Fibroblast of skin of abdomen (primary cell): ENCODE measurements at regions not wholly inside any gene's neighbourhood (a gene's known extent, or its start where the extent isn't known, plus 50 kb on each side); places are given as distances from the start of the nearest gene placed in this dataset.
"Not testable (repeated sequence)": the region's sequence is repeated elsewhere in the genome, so short reads cannot be mapped to it uniquely, and the experiment has no call there.

Experiments
- DNase-seq: peaks from one replicate; pipeline ENCODE4 v3.0.0-alpha.2; 2013

DNA sequence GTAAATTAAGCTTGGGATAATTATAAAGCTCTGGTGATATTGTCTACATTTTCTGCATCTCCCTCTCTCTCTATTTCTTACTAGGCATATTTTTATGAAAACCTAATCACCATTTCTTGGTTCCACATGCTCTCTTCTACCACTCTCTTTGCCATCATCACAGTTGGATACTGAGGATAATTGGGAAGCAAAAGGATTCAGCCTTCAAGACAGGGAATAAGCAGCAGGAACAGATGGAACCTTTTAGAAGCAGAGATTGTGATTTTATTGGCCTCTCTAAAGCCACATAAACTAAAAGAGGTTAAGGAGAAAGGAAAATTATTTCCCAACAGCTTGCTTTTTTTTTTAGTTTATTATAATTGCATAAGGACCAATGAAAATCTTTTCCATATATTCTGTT is 226.3 kb upstream of the SPHKAP start:
- DNase-seq: no peak

DNA sequence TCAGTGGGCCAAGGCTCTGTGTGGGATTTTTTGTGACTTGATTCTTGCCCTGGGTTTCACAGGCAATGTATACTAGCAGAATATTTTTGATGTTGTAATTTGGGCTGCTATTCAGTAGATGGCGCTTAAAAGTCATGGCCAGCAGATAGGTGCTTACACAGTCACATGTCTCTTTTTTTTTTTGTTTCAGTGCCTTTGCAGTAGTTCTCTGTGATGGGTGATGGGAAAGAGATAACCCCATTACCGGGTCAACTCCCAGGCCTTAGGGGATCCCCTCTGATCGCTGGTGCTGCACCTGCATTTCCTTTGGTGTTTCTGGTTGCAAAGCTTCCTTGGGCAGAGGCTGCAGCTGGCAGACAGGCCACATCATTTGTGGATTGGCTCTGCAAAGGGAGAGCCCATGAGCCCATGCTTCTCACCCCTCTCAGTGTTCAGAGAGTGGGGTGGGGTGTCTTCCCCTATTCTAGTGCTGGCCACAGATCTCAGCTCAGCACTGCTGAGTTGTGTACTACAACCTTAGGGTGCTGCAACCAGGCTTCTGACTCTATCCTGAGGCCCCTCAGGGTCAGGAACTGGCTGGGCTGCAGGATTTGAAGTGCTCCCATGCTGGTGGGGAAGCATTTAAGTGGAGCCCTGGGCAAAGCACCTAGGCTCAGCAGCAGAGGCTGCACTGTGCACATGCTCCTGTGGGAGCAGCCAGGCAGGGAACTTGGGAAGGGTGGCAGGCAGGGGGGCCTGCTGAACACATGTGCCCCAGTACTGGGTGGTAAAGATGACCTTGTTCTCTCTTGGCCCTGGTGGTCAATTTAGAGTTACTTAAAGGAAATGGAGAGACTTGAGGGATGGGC is 219.8 kb upstream of the SPHKAP start:
- DNase-seq: no peak

DNA sequence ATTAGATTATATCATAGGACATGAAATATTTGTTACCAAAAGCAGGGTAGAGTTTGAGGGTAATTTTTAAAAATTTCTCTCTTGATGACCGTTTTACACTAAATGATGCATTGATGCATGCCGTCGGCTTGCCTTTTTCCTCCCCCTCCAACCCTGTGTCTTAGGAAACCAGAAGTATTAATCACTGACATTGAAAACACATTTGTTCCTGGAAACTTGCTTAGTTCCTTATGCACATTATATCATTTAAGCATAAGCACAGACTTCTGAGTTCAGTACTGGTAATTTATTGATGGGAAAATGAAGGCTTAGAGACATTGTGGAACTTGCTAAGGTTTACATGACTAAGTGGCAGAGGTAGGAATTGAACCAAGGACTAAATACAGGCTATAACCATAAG is 206.3 kb upstream of the SPHKAP start:
- DNase-seq: peak; percentile 23

DNA sequence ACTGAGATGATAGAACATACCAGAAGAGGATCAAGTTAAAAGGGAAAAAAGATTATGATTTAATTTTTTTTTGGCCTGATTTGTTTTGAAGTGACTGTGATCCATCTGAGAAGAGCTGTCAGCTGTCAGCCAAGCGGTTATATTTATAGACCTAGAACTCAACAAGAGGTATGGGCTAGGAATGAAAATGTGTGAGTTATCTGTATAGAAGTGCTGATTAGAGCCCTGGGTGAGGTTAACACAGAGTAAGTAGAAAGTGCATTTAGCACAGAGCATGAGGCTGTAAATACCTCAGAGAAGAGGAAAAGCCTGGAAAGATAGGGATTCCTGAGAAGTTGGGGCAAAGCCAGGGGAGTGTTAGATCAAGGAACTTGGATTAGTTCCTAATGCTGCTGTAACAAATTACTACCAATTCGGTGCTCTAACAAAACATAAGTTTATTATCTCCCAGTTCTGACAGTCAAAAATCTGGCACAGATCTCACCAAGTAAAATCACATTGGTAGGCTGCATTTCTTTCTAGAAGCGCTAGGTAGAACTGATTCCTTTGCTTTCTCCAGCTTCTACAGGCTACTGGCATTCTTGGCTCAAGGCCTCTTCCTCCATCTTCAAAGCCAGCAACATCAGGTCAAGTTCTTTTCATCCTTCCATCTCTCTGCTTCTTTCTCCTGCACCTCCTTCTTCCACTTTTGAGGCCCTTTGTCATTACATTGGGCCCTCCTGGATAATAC is 197.4 kb upstream of the SPHKAP start:
- no peak for DNase-seq

DNA sequence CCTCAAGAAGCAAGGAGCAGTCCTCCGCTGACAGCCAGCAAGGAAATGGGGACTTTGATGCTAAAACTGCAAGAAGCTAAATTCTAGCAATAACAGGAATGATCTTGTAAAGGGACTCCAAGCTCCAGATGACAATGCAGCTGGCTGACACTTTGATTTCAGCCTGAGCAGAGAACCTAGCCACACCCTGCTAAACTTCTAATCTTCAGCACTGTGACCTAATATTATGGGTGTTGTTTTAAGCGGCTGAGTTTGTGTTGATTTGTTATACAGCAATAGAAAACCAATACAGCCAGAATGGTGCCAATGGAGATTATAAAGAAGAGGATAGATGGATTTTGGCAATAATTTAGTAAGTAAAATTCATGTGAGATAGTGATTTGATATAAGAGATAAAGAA is 196.7 kb upstream of the SPHKAP start:
- DNase-seq: no peak

DNA sequence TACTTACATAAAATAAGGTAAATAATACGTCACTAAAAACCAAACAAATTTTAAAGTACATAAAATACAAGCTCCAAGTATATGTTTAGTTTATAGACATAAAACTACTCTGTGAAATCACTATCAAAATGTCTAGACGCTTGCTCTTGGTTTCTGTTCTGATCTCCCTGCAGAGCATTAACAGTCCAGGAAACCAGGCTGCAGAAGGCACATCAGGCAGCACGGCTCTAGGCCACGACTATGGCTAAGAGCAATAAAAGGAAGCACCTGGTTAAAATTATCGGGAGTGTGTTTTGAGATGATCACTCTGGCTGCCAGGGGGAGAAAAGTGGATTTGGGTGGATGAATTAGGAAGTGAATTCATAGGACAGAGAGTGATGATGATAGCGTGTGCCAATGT is 196.0 kb upstream of the SPHKAP start:
- DNase-seq: no peak

DNA sequence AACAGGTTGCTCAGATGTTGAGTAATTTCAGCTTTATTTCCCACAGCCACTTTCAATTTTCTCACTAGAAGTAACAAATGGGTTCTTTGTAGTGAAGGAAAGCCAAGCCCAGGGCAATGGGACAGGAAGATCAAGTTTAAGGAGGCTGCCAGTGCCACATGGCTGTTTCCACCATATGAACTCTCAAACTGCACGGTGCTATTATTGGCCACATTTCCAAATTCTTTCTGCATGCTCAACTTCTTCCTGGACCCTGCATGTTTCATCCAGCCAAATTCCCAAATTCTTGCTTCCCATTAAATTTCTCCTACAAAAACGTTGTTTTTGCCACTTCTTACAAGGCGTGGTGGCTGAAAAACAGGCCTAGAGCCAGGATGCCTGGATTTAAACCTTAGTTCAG is 193.3 kb upstream of the SPHKAP start:
- no peak for DNase-seq

DNA sequence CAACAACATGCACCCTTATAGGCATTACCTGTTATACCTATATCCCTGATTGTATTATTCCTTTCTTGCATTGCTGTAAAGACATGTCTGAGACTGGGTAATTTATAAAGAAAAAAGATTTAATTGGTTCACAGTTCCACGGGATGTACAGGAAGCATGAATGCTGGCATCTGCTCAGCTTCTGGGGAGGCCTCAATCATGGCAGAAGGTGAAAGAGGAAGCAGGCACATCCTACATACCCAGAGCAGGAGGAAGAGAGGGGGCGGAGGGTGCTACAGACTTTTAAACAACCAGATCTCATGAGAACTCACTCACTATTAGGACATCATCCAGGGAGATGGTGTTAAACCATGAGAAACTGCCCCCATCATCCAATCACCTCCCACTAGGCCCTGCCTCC is 191.7 kb upstream of the SPHKAP start:
- DNase-seq: no peak

DNA sequence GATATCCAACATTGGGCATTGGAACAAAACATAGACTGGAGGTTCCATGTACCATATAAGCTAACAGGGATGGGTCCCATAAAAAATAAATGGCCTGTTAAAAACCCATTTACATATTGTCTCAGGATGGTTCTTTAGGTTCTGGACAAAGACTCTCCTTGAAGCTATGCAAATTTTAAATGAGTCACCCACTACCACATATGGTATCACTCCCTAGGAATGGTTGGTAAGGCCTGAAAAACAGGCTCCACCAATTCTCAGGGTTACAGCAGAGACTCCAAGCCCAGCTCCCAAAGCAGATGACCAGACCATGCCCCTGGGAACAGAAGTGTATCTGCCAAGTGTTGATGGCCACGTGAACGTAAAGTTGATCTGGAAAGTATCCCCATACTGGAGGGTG is 190.7 kb upstream of the SPHKAP start:
- DNase-seq: no peak

DNA sequence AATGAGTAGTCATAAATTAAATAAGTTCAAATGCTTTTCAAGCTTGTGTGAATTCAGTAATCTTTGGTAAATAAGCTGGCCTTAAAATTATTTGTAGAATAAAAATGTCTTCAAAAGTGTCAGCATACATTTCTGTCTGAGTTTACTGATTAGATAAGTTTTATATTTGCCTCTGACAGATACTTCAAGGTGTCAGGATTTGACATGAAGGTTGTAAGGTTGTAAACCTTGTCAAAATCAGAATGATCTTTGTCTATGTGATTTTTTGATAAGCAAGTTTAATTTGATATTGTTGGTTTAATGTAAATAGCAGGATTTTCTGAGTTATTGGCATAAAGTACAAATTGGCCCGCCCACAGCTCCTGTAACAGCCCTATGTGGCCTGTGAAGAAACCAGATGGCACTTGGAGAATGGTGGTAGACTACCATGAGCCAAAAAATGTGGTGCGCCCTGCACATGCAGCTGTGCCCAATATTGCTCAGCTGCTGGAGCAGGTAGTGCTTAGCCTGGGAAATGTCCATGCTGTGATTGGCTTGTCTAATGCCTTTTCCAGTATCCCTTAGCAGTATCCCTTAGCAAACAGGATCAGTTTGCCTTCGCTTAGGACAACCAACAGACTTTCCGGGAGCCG is 188.0 kb upstream of the SPHKAP start:
- DNase-seq: no peak

DNA sequence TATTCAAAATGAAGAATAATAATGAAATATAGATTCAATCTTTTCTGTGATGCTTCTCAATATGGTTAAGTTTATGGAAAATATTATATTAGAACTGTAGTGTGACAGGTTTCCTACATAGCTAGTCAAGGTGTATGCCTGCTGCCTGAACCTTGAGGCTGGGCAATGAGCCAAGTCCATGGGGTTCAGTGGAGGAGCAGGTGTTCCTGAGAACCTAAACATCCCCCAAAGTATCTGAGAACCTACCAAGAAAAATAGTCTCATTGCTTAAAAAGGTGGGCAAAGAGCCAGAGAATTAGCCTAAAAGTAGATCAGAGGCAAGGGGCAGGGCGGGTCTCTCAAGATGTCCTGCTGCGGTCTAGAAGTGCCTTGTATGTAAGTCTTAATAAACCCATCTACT is 185.9 kb upstream of the SPHKAP start:
- DNase-seq: no peak

DNA sequence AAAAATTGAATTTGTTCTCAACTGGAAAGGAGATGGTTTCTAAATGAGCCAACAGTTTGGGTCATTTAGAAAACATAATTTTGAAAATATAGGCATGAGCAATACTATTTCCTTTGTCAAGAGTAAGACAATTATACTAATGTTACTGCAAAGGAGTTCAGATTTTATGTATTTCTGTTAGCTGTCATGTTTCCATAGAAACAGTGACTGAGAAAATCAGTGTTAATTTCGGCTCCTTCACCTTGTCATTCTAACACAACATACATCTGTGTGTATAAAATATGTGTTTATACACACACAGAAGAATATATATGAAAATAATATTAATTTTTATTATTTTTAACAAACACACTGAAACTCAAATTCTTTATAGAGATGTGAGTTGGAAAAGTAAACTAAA is 178.0 kb upstream of the SPHKAP start:
- no peak for DNase-seq

DNA sequence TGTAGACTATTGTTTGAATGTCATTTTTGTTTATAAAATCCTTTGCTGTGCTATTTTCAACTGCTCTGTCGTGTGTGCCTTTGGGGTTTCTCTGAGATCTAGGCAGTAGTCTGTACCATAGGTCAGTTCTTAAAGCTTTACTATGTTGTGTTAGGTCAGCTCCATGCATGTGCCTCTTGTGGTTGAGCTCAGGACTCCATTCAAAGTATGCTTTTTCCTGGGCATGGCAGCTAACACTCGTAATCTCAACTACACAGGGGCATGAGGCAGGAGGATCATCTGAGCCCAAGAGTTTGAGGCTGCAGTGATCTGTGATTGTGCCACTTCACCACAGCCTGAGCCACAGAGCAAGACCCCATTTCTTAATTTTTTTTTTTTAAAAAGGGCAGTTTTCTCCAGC is 174.4 kb upstream of the SPHKAP start:
- DNase-seq: no peak

DNA sequence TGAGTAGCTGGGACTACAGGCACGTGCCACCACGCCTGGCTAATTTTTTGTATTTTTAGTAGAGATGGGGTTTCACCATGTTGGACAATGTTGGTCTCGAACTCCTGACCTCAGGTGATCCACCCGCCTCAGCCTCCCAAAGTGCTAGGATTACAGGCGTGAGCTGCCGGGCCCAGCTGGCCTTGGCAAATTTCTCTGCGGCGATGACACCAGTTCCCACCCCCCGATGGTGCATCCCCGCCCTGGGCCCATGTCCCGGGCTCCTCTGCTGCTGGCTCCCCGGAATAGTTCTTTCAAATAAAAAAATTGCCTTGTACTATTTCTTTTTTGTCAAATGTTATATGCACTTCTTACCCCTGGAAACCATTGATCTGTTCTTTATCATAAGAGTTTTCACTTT is 171.5 kb upstream of the SPHKAP start:
- not testable (repeated sequence) for DNase-seq

DNA sequence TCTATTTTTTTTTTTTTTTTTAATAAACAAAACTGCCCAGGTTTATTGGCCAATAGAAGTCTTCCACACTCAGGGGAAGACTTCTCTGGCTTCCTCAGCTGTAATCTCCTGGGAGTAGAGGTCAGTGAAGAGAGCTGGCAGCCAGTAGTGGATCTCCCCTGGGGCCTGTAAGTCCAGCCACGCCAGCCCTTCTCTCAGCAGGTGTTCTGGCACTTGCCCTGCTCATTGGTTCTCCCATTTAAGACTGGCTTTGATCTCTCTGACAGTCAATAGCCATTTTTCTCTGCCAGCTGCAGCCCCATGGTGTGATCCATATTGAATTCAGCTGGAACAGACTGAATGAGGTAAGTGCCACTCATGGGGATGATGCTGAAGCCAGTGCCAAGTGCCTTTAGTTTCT is 170.6 kb upstream of the SPHKAP start:
- DNase-seq: no peak

DNA sequence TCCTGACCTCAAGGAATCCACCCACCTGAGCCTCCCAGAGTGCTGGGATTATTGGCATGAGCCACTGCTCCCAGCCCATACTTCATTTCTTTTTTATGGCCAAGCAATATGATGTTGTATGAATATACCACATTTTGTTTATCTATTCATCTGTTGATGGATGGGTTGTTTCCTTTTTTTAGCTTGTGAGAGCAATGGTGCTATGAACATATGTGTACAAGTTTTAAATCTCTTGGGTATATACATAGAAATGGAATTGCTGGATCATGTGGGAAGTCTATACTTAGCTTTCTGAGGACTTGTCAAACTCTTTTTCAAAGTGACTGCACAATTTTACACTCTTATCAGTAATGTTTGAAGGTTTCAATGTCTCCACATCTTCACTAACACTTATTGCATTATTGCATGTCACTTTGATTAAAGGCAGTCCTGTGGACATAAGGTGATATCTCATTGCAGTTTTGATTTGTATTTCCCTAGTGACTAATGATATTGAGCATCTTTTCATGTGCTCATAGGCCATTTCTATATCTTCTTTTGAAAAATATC is 167.1 kb upstream of the SPHKAP start:
- no peak for DNase-seq

DNA sequence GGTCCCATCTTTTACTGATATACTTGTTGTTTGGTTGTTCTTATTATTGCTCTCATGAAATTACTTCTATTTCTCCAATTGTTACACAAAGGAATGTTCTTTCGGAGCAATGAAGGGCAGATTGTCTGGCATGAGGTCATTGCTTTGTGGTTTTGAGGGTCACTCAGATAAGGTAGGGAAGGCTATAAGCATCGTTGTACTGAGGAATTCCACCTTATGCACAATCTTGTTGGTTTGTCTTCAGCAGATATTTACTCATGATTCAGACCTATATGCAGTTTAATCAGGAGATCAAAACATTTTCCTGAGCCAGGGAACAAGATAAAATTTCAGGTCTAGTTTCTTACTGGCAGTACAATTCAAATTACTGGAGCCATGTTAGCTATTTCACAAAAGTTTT is 163.0 kb upstream of the SPHKAP start:
- no peak for DNase-seq

DNA sequence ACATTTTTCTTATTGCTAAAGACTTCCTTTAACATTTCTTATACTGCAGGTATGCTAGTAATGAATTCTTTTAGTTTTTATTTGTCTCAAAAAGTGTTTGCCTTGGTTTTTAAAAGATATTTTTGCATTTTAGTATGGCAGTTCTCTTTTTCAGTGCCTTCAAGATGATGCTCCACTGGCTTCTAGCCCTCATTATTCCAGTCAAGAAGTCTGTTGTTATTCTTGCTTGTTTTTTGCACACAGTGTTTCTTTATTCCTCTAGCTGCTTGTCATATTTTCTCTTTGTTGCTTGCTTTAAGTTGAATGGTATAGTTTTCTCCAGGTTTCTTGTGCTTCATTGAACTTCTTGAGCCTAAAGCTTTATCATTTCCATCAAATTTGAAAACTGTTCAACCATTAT is 158.0 kb upstream of the SPHKAP start:
- no peak for DNase-seq

DNA sequence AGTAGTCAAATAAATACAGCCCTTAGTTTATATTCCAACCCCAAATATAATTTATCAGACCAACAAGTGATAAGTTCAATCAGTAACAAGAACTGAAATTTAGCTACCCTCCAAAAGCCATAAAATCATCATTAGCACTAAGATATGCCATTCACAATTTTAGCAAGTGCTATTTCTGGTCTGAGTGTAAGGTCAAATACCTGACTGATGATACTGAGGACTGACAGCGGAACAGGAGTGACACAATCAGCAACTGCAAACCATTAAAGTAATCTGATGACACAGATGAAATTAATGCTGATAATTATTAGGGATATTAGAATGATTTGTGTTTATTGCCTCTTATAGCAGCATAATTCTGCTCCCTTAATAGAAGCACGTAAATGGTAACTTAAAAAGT is 152.7 kb upstream of the SPHKAP start:
- no peak for DNase-seq

DNA sequence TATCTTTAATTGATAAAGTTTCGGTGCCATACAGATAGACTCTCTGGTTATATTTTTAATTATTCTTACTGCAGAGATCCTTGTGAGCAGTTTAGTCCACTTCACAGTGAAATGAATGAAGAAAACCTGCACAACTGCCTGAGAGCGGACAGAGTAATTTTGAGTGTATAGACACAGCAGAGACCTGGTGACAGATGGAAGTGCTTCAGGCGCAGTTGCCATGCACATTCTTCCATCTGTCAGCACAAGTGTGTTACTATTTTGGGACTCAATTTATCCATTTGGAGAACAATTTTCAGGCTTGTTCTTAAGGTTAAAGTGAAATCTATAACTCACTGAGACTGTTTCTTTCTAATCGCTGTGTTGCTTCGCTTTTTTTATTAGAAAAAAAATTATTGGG is 147.8 kb upstream of the SPHKAP start:
- no peak for DNase-seq

DNA sequence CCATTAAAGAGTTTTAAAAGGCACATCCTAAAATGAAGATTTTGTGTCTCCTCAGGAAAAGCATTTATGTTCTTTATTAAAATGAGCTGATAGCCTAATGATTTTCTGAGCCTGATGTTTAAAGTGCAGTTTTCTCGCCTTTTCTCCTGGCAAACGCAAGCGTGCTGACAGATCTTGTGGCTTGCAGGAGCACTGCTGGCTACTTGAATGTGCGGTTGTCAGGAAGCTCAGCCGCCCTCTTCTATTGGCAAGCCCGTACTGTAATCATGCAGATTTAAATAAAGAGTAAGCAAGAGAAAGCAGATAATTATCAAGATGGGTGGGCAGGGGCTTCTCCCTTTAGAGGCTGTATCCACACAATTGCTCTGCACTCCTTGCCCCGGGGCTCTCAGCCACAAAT is 139.5 kb upstream of the SPHKAP start:
- no peak for DNase-seq

DNA sequence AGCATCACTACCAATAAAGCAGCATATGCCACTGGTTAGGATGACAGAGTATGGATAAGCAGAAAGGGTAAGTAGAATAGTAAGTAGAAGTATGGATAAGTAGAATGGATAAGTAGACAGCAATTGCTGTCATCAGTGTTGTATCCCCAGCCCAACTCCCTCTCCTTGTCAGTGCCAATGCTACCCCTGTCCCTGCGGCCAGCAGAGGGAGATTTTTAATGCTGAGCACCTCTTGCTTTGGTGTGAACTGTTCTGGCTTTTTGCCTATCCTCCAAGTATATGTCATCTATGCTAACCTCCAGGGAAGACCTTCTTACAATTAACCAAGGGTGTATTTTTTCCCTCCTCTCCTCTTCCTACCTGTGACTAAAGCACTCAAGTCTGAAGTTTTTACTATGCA is 136.7 kb upstream of the SPHKAP start:
- peak; percentile 45 for DNase-seq

DNA sequence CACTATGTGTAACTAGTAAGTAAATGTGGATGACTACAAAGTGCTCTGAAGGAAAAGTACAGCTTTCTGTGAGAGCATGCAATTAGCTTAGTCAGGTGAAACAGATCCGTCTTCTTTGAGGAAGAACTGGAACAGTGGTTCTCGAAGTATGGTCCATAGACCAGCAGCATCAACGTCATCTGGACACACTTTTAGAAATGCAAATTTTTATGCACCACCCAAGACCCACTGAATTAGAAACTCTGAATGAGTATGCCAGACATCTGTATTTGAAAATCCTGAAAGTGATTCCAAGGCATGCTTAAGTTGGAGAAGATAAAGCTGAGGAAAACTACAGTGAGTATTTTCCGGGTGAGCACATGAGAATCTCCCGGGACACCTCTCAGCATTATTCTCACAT is 130.7 kb upstream of the SPHKAP start:
- no peak for DNase-seq

DNA sequence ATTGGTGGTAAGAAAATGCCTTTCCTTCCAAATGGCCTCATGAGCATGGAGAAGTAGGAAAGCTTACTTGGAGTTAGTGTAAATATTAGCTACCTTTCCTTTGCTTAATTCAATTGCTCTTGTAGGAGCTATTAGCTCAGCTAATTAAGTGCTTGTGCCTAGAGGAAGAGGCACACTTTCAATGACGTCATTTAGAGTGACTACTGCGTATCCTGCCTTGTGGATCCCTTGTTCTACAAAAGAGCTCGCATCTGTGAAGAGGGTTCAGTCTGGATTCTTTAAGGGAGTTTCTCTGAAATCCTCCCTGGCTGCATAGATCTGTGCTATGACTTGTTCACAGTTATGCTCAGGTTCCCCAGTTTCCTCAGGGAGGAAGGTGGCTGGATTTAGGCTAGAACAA is 122.5 kb upstream of the SPHKAP start:
- no peak for DNase-seq
